Stimulated activated CD4-positive, alpha-beta T cell treated with anti-CD3 and anti-CD28 coated beads, Interleukin-1b, Interleukin-23, amount 100 ng/mL, for 1 hour (primary cell): ENCODE measurements at regions not wholly inside any gene's neighbourhood (a gene's known extent, or its start where the extent isn't known, plus 50 kb on each side); places are given as distances from the start of the nearest gene placed in this dataset.

Experiments used
- DNase-seq, 2 donors: peaks; one replicate each; pipeline ENCODE4 v3.0.0-alpha.2; 2020; ENCODE audit warnings: low read depth in 2 of 2

DNA sequence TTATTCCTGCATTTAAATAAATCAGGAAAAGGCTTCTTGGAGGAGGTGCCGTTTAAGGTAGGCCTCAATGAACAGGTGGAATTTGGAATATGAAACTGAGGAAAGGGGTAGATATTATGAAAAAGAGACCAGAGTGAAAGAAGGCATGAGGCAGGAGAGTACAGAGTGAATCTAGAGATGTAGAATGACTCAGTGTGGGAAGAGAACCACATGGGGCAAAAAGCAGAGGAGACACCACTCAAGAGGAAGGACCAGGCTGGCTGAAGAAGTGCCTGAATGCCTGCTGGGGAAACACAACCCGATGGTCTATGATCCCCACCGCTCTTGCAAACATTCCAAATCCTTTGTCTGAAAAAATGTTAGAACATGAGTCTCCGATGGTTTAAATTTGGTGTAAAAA, 1134.1 kb downstream of the VRK1 start:
- DNase-seq = no peak

DNA sequence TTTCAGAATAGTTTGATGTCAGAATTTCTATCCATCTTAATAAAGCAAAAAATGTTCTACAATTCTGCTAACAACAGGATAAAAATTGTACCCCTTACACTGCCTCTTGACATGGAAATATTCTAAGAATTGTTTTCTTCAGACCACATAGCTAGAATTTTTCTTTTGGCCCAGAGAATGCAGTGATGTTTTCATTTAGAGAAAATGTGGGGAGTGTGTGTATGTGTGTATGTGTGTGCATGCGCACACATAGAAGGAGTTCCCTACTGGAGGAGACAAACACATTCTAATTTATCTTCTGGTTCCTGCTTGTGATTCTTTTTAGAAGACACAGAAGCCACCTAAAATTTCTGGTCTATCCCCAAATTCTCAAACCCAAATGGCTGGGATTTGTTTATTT, 1145.7 kb downstream of the VRK1 start:
- DNase-seq = no peak

DNA sequence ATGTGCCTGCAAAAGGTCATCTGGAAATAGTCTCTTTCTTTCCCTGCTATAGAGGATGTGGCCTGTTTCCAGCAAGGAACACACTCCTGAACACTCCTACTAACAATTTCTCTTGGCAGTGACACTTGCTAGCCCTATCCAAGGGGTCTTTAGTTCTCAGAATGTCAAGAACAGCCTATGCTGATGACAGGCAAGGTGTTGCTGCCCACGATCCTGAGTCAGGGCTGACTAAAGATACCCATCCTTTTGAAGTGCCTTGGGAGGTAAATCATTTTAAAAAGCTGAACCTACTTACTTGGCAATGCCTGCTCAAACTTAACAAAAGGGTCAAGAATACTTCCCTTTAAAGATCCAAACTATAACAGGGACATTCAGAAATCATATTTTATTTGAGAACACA, 1146.4 kb downstream of the VRK1 start:
- DNase-seq = no peak

DNA sequence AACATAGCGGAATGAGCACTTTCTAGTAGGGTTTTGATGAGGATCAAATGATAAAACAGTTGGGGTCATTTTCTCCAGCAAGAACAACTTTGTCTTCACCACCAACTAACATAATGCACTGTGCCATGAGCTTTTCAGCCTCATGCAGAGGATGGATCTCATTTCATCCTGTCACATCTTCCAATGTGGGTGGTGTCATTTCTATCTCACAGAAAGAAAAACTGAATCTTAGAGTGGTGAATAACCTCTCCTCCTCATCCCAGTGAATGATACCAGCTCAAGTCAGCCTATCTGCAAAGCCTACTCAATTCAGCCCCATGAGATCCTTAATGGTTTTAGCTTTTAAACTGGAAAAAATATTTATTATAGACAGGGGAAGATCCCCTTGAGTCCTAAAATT, 1147.2 kb downstream of the VRK1 start:
- no peak for DNase-seq

DNA sequence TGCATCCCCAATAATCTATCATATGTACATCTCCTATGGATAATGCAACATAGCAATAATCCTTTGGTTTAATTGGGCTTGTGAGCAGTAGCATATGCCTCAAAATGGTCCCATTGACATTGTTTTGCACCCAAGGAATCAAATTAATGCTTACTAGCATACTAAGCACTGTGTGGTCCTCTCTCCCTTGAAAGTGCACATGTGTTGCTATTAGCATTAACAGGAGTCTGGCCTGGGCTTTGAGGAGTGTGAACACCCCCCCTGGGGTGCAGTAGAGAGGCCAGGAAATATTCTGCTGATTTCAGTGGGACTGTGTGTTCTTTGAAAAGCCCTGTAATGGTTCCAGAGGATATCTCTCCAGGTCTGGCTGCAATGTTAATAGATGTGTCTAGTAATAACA, 1148.4 kb downstream of the VRK1 start:
- no peak for DNase-seq

DNA sequence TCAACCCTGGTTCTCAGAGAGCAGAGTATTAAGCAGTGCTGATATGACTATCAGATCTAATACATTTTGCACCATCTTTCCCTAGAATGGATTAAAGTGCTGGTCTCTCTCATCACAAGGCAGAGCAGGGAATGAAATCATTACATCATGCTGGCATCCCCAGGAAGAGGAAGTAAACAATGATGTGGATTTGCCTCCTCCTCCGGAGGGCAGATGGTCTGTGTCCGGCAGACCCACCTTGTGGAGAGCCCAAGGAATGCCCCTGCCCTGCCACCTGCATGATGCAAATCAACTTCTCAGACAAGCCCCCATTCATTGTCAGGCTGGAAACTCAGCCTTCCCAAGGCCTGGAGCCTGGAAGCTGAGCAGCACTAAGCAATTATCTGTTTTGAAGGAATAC, 1149.1 kb downstream of the VRK1 start:
- no peak for DNase-seq

DNA sequence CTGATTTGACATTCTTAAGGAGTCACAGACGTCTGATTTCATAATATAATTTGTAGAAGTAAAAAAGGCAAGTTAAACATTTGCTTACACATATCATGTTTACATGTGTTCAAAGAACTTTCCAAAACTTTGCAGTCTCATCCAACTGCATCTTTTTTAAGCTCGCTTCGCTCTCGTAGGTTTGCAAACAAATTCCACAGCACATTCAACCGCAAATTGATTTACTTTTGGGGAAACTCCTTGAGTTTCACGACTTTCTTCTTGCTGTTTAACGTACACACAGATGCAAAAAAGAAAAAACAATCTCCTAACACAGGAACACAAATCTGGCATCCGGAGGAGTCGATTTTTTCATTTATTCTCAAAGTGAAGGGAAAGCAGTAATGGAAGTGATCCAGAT, 1149.5 kb downstream of the VRK1 start:
- no peak for DNase-seq

DNA sequence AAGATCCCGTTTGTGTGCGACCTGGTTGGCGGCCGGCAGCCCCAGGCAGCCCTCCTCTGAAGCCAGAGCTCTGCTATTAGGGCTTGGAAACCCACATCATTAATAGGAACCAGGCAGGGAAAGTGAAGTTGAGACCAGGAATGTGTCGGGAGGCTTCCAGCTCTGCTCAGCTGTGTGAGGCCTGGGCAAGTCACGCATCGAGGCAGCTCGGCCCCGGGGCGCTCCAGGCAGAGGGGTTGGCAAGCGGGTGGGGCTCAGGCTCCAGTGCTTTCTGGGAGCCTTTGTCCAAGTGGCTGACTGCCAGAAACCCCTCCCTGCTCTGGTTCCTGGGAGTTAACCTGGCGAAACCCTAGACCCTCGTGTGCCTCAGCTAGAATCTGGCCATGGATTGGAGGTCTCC, 1151.7 kb downstream of the VRK1 start:
- DNase-seq = no peak

DNA sequence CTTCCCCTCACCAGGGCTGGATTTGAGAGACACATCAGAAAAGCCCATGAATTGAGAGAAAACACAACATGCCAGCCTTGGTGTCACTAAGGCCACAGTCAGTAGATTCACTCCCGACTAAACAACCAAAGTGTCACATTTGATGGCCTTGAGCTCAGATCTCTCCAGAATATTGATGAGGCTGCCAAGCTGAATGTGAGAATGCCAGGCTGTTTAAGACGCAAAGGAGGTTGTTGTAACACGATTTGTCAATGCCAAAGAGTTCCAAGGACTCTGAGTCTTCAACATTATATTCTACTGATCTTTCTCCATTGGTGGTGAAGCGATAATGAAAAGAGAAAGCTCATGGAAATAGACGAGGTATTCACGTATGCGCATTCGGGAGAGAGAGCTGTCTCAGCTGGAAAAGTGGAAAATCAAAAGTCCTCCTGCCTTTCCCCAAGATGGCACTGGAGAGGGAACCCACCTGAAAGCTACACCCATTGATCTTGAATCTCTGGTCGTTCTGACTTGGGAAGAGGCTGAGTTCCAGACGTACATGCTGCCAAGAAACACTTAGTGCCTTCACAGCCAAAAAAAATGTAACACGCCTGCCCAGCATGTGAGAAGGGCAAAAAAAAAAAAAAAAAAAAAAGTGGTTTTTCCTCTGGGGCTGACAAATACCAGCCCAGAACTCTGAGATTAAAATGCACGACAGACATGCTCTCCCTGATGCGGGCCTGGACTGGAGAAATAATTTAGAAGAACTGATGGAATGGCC, 1159.6 kb downstream of the VRK1 start:
- no peak for DNase-seq

DNA sequence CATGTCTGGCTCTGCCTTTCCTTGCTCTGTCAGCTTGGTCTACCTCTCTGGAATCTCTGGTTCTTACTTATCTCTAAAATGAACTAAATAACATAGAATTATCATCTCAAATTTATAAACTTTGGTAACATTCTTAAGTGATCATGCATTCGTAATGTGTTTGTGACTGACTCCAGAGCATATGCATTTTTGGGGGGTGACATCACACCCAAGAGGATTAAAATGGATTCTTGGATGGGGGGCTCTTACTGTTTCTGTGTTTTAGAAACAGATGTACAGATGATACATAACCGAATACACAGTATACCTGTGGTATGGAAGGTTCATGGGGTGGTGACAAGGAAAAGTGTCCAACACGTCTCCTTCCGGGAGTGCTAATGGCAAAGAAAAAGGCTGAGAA, 1162.1 kb downstream of the VRK1 start:
- no peak for DNase-seq

DNA sequence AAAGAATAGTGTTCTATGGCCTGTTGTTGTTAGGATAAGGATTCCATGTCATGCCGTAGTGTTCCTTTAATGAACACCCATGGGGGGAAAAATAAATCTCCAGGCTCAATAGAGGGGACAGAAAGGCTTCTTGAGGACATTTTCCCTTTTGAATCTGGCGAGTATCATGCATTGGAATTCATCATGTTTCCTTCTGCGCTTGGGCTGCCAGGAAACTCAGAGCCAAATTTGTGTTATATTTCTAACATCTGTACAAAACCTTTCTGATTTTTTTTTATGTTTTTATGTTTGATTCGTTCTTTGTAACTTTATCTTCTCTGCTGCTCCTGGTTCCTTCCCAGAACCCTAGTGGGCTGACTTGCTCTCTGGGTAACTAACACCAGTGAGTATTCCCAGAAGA, 1163.3 kb downstream of the VRK1 start:
- DNase-seq = no peak

DNA sequence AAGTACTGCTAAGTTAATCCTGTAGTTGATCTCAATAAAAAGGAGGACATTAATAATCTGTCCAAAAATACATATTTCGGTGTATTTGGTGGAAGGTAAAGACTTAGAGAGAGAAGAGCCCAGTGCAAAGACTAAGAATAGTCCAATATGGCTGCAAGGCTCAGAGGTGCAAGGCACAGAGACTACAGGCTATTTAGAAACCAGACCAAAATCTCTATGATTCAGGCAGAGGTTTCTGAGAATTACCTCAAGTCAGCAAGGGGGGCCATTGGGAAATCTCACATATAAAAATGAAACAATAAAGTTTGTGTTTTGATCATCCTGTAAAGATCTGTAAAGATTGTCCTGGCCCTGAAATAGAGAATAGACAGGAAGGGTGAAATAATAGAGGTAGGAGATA, 1173.0 kb downstream of the VRK1 start:
- DNase-seq = no peak

DNA sequence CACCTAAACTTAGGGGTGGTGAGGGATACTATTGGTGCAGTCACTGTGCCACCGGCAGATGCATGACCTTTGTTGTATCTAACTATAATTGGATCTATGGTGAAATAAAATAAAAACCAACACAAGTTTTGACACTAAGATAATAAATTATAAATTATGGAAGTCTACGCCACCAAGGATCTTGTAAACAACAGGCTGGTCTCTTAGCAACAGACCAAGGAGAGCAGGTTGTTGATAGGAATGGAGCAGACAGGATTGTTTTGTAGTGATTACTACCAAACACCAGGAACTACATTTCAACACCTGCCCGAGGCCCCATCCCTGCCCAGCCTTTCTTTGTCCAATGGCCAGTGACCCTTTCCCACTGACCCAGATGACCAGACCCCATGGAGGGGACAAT, 1178.0 kb downstream of the VRK1 start:
- DNase-seq = no peak

DNA sequence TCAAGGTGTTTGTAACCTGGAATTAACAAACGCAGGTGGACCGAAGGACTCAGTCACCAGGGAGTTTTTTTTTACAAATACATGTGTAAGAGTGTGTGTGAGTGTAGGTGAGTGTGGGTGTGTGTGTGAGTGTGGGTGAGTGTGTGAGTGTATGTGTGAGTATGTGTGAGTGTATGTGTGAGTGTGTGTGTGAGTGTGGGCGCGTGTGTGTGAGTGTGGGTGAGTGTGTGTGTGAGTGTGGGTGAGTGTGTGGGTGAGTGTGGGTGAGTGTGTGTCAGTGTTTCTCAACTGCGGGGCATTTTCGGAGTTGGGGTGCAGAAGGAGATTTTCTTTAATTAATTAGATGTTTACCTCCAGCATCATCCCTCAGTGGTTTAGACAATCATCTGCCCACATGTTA, 1178.8 kb downstream of the VRK1 start:
- no peak for DNase-seq

DNA sequence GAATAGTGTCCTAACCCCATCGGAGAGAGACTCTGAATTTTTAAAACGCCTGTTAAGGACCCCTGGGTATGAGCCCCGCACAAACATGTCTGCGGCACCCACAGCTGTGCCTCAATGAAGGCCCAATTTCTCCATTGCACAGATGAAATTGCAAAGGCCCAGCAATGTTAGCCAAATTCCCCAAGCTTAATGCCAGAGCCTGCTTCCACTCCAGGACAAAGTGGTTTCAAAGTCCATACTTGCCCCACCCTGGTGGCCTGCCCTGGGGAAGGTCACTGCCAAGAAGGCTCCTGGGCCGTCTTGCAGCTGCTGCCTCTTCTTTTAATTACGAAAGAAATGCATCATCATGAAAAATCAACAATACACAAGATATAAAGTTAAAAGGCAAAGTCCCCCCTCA, 1179.7 kb downstream of the VRK1 start:
- no peak for DNase-seq

DNA sequence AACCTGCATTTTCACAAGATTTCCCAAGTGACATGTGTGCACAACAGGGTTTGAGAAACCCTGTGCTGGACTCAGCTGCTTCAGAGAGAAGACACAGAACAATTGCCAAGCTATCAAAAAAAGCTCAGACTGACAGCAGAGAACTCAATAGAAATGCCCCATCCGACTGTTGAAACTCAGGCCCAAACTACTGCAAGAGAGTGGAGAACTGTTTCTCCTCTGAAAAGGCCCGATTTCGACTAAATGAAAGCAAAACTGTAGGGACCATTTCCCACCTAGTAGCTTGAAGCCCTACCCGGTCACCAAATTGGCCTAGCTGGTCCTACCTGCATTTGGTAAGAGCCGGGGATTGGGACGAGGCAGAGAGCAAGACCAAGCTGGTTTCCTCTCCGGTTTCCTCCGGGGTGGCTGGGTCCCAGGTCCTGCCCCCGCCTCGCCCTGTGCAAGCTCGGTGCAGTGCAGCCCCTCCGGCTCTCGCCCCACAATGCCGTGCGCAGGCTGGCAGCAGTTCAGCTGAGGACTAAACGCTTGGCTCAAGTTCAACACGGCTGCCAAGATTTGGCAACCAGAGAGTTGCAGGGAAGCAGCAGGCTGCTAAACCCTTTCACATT, 1180.6 kb downstream of the VRK1 start:
- DNase-seq = peak; percentile 37 to 39

DNA sequence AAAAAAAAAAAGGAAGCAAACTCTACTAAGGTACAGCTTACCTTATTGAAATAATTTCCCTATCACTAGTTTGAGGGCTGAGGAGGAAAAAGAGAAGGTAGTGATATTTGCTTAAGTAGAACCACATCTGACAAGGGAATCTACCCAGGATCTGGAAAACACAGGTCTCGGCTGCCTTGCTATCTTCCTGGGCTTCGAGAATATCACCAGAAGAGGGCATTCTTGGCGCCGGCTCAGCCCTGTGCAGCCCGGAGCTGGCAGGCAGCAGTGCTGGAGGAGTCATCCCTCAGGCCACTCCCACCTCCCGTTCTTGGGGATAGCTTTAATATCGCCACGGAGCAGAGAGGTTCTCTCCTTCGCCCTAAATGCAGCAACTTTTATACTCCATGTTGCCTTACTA, 1181.2 kb downstream of the VRK1 start:
- peak; percentile 54 for DNase-seq

DNA sequence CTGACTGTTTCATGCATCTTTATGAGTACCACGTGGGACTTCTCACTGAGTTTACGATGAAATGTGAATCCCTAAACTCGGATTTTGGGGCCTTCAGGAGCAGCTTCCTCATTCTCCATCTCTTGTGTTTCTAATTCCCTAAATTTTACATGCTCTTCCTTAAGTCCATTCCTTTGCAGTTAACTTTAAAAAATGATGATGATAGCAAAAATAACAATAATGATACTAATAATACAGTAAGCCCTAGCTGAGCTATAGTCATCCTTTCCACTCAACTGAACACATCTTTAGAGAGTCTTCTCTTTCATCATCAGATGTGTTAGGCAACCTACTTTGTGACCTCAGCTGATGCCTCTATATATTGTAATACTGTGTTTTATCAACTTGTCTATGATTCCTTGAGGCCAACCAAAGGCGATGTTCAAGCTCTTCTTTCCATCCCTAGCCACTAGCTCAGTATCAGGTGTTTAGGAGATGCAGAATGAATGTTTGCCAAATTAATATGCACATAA, 1196.4 kb downstream of the VRK1 start:
- no peak for DNase-seq

DNA sequence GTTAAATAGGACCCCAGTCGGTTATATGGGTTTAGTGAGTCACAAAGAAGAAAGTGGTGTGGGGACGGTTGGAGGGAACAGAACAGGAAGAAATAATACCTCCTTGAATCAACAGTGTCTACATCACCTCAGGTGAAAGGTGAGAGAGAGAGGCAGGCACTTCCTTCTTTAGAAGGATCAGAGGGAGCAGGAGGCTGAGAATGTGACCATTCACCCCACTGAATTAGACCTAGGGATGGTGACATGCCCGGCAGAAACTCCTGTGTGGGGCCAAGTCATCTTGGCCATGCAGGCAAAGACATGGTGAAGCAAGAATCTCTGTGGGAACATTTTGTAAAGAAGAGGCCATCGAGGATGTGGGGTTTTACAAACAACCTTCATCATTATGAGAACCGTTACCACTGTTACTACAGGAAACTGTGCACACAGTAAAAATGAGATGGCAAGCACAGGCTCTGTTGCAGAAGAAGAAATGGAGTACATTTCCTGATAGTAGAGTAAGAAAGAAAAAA, 1196.9 kb downstream of the VRK1 start:
- no peak for DNase-seq

DNA sequence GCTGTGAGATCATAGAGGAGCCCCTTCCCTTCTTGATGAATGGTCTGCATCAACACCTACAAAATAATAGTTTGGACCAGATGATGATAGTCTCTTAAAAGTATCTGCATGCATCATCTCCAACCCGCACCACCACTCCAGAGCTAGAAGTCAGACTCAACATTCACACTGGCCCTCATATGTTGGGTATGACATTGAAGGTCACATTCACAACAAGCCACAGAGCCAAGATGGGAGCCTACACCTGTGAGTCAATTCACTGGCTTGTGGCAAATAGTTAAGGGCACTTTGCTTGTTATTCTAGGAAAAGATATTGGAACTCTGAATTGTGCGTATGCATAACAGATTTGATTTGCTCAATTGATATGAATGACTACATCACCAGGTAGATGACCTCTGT, 1197.9 kb downstream of the VRK1 start:
- DNase-seq = no peak

DNA sequence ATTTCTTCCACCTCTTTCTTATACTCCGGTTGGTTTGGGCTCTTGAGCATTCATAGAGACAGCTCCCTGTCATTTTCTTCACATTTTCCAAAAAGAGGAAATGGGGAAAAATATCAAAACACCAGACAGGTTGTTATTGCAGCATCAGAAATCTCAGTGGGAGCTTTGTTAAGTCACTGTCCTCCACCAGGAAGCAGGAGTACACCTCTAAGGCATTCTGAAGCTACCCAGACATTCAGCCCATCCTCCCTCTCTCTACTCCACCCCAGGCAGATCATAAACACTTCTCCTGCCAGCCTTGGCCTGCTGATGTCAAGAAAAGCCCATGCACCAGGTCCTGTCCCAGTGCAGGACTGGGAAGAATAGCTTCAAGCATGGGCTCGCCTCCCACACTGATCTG, 1198.3 kb downstream of the VRK1 start:
- no peak for DNase-seq

DNA sequence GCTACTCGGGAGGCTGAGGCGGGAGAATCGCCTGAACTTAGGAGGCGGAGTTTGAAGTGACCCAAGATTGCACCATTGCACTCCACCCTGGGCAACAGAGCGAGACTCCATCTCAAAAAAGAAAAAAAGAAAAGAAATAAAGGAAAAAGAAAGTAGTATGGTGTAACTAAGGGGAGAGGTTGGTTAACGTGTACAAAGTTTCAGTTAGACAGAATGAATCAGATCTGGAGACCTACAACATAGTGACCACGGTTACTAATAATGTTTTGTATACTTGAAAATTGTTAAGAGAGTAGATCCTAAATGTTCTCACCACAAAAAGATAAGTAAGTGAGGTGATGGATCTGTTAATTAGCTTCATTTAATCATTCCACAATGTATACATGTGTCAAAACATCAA, 1208.8 kb downstream of the VRK1 start:
- no peak for DNase-seq

DNA sequence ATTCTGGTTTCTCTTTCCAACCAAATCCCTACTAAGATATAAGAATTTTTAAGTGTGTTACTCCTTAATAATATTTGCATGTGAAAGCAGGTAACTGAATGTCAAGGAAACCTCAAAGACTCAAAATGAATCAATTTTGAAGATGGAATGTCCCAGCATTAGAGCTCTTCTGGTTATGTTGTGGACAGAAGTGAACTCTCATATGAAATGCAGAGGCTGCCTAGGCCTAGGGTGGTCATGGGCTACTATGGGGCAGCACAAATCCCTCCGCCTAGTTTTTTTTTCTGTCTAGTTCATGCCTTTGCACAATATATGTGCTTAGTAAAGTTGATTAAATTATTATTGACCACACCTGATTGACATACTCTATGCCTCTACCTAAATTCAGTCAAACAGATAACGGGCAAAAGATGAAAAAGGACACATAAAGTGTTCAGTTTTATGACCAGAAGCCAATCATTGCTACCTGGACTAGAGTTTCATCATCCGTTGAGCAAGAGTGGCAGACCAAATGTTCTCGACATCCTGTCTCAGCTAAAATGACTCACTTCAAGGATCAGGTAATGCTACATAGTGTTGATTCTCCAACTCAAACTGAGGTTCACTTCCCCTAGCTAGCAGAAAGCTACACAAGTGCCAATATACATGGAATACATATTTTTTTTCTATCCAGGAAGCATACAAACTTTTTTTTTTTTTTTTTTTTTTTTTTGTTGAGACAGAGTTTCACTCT, 1211.4 kb downstream of the VRK1 start:
- no peak for DNase-seq
